CD4-positive, alpha-beta T cell treated with Interferon alpha-2 for 1 hour (primary cell): ENCODE measurements at regions not wholly inside any gene's neighbourhood (a gene's known extent, or its start where the extent isn't known, plus 50 kb on each side); places are given as distances from the start of the nearest gene placed in this dataset.

Source experiments
- DNase-seq, 2 donors: peaks; one replicate each; pipeline ENCODE4 v3.0.0-alpha.2; 2020 to 2022

GRCh38 chr5:124841829-124842712 is 95.6 kb upstream of the ZNF608 start:
- DNase-seq: no peak

DNA sequence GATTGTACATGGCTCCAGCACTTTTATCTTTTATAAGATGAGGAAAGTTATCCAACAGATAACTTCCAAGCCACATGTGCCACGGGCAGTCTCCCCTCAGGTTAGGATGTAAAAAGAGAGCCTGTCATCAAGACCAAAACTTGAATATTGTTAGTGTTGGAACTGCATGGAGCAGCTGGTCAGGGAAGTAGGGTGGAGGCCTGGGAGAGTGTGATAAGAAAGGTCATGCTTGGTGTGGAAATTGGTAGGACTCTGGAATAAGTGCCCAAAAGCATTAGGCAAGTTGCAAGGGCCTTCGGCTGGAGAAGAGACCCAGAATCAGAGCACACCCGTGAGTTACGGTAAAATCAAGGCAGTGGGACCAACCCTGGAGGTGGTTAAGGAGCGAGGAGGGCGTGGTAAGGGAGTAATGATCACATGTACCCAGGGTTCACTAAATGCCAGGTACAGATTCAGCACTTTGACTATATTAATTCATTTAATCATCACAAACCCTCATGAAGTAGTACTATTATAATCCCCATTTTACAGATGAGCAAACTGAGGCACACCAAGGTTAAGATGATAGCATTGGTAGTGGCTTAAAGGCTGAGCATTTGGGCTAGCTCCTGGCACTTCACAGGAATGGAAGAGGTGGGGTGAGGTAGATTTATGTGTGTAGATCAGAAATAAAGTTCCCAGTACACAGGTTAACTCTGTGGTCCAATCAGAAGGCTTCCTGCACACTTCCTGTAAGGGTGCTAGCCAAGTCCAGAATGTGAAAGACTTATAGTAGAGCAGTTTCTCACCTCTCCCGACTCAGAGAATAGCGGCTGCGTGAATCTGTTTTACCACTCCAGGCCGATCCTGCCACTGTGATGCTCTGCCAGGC is 96.5 kb upstream of the ZNF608 start:
- DNase-seq: no peak

DNA sequence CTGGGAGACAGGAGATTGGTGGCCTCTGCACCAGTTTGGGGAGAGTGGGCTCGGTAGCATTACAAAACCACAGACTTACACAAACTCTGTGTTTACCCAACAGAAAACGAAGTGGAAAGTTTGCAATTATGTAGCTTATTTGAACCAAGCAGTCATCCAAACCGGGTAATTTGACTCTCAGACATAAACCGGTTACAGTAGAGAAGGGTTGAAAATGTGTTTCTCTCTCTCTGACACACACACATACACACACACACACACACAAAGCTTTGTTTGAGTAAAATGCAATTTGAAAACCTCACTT is 97.1 kb upstream of the ZNF608 start:
- no peak for DNase-seq

- no peak for DNase-seq
Measured at GRCh38 chr5:124844371-124844920, 98.0 kb upstream of the ZNF608 start.

- no peak for DNase-seq
Measured at GRCh38 chr5:124847907-124848306, 101.5 kb upstream of the ZNF608 start.

DNA sequence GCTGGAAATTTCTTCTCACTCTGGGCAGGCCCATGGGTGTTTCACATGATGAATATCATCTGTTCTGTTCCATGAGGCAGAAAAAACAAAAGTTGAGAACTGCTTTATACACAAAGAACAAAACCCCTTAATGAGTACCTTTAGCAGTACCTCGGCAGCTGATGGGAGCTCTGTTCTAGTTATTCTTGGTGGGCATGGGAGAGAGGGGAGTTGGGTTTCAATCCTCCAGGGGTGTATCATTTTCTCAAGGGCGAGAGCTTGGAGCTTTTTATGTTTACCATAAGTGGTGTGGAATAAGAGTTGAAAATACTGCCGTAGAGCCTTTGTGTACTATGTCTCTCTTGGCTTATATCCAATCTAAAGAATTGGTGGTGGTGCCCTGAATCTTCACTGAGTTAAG is 103.3 kb upstream of the ZNF608 start:
- no peak for DNase-seq

- no peak for DNase-seq
Measured at GRCh38 chr5:124856726-124857125, 110.3 kb upstream of the ZNF608 start.

DNA sequence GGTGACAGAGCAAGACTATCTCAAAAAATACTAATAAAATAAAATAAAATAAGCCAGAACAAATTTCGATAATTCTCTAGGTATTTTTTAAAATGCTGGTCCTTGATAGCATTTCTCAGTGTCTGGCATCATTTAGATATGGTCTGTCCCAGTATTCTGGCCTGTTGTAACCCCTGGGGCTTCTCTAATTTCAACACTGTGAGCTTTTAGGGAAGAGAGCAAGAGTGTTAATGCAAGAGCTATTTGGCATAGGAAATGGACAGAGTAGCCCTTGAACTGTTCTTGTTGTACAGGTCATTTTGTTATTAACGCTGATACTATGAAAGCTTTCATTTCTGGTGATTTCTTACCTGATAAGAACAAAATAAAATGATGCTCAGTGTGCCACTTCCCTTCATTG is 112.2 kb upstream of the ZNF608 start:
- no peak for DNase-seq

- peak; percentile 4 to 76 for DNase-seq
Measured at GRCh38 chr5:124859027-124859426, 112.6 kb upstream of the ZNF608 start.

DNA sequence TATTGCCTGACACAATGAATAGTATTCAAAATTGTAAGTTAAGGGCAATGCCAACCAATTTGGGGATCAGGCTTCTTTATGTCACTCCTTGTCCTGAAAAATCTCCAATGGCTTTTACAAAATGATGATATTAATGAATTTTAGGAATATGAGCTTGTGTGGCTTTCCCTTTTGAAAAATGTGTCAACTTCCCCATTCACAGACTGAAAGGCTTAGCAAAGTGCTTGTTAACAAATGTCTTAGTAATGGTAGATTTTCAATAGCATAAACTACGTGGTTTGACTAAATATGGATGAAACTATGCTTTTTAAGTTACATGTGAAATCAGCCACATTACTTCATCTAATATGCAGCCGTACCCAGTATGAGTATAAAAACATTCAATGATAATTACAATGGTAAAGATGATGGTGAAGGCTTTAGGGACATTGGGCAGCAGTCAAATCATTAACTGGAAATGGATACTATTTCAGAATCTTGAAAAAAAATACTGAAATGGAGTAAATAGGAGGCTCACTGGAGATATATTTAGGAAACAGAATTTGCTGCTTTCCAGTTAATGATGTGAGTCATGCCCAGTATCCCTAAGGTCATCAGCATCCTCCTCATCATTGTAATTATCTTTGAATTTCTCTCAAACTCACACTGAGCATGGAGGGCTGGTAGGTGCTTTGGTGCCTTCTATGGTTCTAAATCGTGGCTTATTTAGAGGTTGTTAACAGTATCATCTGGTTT is 113.3 kb upstream of the ZNF608 start:
- DNase-seq: no peak

GRCh38 chr5:124860291-124860655 is 113.8 kb upstream of the ZNF608 start:
- no peak for DNase-seq

DNA sequence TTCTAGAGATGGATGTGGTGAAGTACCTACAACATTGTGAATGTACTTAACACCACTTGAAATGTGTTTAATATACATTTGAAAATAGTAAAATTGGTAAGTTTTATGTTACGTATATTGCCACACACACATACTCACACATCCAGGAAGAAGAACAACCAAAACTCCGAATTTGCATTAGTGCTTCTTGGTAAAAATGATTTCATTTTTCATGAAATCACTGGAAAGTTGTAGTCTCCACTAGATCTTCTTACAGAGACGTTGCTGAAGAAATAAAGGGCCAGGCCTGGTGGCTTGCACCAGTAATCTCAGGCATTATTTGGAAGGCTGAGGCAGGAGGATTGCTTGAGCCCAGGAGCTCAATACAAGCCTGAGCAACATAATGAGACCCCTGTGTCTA is 118.6 kb upstream of the ZNF608 start:
- DNase-seq: no peak

DNA sequence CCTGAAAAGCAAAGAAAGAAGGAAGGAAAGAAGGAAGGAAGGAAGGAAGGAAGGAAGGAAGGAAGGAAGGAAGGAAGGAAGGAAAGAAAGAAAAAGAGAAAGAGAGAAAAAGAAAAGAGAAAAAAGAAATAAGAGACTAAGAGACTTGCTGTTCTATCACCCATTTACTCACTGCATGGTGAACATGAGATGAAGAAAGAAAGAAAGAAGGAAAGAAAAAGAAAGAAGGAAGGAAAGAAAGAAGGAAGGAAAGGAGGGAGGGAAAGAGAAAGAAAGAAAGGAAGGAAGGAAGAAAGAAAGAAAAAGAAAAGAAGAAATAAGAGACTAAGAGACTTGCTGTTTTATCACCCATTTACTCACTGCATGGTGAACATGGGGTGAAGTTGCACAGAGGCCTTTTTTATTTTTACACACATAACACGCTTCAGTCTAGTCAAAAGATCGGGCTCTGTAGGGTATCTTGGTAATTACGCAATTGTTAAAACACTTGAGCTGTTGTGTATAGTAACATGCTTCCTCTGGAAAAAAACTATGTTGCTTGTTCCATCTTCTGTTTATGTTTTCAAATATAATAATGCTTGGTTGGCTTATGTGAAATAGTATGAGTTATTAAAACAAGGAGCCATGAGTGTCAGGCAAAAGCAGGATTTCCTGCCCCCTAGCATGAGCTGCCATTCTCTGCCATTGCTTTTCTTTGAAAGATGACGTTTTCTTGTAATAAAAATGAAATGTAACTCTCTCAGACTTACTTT is 119.3 kb upstream of the ZNF608 start:
- no peak for DNase-seq

DNA sequence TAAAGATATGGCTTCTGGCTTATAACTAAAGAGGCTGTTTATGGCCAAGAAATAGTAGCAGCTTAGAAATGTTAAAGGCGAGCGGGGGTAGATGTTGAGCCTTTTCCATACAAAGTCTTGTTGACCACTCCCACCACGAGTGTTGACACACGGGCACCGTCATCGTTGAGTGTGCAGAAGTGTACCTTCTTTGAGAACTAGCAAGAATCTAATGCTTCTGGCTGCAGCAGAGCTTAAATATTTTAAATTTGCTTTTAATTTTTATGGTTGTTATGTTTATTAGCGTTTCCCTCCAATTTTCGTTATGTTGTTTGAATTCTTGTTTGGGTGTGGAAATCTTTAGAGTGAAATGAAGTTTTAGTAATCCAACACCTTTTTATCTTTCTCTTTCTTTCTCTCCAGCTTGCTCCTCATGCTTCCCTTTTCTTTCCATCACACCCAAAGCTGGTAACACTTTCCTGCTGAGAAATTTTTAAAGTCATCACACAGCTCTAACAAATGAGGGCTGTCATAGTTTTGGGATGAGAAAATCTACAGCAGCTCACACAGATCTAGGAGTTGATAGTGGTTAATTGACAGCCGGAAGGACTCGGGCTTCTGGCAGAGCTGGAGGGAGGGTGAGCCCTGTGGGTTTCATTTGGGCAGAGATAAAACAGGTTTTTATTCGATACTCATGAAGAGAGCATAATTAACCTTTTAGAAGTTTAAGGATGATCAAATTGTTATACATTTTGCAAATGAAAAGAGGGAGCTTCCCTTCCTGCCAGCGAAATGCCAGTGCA is 120.1 kb upstream of the ZNF608 start:
- no peak for DNase-seq

DNA sequence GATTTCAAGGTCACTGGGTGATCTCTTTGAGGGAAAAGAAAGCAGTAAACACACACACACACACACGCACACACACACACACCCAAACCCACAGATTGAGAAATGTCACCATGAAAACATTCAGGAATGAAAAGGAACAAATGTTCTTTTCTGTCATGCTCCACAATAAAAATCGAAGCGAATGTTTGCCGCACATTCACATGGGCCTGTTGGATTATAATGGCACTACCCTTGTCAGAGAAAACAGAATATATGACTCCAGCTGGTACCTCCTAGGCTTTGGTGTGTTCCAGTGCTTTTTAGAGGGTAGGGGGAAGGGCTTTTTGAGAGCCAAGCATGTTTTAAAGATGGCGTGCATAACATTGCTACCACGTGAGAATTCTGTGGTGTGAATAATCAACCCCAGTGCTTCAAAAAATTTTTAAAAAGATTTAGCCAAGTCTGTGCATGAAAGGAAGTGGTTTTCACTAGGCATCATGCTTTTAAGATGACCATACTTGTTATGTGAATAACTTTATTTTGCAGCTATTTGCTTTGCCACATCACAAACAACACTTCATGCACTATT is 120.8 kb upstream of the ZNF608 start:
- peak in 1 of 2 donors; percentile 1 for DNase-seq

- DNase-seq: no peak
Measured at GRCh38 chr5:124868676-124869075, 122.2 kb upstream of the ZNF608 start.

DNA sequence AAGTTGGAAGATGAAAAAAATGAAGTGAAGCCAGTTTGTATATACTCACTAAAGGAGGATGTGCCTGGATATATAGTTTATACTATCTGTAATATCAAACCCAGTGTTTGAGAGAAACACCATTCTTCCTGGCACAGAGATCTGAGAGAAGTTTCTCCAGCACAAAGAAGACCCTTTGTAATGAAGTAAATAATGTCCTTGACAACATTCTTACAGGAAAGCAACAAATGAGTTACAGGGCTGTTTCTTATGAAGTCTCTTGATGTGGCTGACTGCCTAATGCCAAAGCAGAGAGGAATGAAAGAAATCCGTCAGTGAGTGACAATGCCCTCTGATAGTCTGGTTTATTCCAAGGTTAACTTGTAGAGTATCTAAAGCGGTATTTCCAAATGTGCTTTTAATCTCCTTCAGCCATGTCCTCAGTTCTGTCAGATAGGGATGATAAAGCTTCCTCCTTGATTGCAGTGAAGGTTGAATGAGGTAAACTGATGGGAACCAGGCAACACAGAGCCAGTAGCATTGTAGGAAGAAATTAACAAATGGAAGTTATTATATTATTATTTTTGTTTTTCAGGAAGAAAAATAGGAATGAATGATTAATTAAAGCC is 123.1 kb upstream of the ZNF608 start:
- DNase-seq: no peak

GRCh38 chr5:124870070-124870469 is 123.6 kb upstream of the ZNF608 start:
- no peak for DNase-seq

GRCh38 chr5:124871303-124871702 is 124.9 kb upstream of the ZNF608 start:
- DNase-seq: no peak

- DNase-seq: no peak
Measured at GRCh38 chr5:124872086-124872485, 125.6 kb upstream of the ZNF608 start.

GRCh38 chr5:124872615-124873014 is 126.2 kb upstream of the ZNF608 start:
- DNase-seq: no peak
